HEK293 (cell line): ENCODE measurements at regions not wholly inside any gene's neighbourhood (a gene's known extent, or its start where the extent isn't known, plus 50 kb on each side); places are given as distances from the start of the nearest gene placed in this dataset.

Experiments used
- CTCF ChIA-PET: fragments of 350-600 bp; formaldehyde crosslinking; extraction: SDS; loops from one replicate; lab custom pipeline; 2021; ENCODE audit warnings: antibody characterized with exemption; lab: Yijun Ruan, JAX
- POLR2A ChIA-PET: fragments of 300-600 bp; formaldehyde crosslinking; extraction: SDS; loops from one replicate; lab custom pipeline; 2020; ENCODE audit warnings: antibody characterized with exemption, inconsistent platforms; lab: Yijun Ruan, JAX
- H3K27ac ChIP-seq: fragments of 200-500 bp; sonication (Bioruptor generic); 2 replicates; pipeline ENCODE4 v1.5.1; 2014; ENCODE audit warnings: low read depth, low read length, control low read depth, inconsistent platforms; ENCODE audit errors: extremely low read depth
- H3K36me3 ChIP-seq, 2 experiments: fragments of 200-500 bp in 1 of 2; sonication (Bioruptor generic) in 1 of 2; 1 replicate in 1 of 2; 2 replicates in 1 of 2; pipeline ENCODE4 v1.5.1; 2014 to 2017; ENCODE audit warnings: inconsistent platforms in 2 of 2, low read length in 2 of 2; ENCODE audit not compliant: control insufficient read depth in 2 of 2, insufficient read depth in 1 of 2
- H3K4me1 ChIP-seq: fragments of 200-500 bp; sonication (Bioruptor generic); 2 replicates; pipeline ENCODE4 v1.5.1; 2014; ENCODE audit warnings: mild to moderate bottlenecking, low read length, inconsistent platforms; ENCODE audit not compliant: control insufficient read depth, insufficient read depth
- H3K4me3 ChIP-seq: 2 replicates; pipeline ENCODE4 v1.5.1; 2011; ENCODE audit warnings: low read depth, mild to moderate bottlenecking, control low read depth, low read length, moderate library complexity
- H3K9me3 ChIP-seq: fragments of 200-500 bp; sonication (Bioruptor generic); 2 replicates; pipeline ENCODE4 v1.5.1; 2014; ENCODE audit warnings: low read depth, low read length, inconsistent platforms; ENCODE audit not compliant: control insufficient read depth, insufficient read depth
- HIC1 ChIP-seq: fragments of 450-650 bp; formaldehyde crosslinking; IDR thresholded peaks from 2 replicates; pipeline ENCODE4 v1.5.1; 2016; ENCODE audit warnings: missing biosample characterization, missing genetic modification characterization
- HOXA7 ChIP-seq: sonication (generic); formaldehyde crosslinking; IDR thresholded peaks from 2 replicates; pipeline ENCODE4 v1.8.1; 2022; ENCODE audit warnings: missing genetic modification reagents, borderline replicate concordance
- HOXC10 ChIP-seq: sonication (generic); formaldehyde crosslinking; IDR thresholded peaks from 2 replicates; pipeline ENCODE4 v1.8.1; 2023; ENCODE audit warnings: mild to moderate bottlenecking, missing genetic modification reagents
- MYNN ChIP-seq: fragments of 450-650 bp; formaldehyde crosslinking; IDR thresholded peaks from 2 replicates; pipeline ENCODE4 v1.5.1; 2016; ENCODE audit warnings: missing biosample characterization, missing genetic modification characterization, borderline replicate concordance
- PRDM1 ChIP-seq: fragments of 450-650 bp; formaldehyde crosslinking; IDR thresholded peaks from 2 replicates; pipeline ENCODE4; 2016; ENCODE audit warnings: missing biosample characterization, missing genetic modification characterization
- SETDB1 ChIP-seq: IDR thresholded peaks from one replicate; pipeline ENCODE4 v1.6.1; 2017; ENCODE audit warnings: mild to moderate bottlenecking, low read length, moderate library complexity, mixed read lengths; ENCODE audit not compliant: insufficient read length
- SP3 ChIP-seq: fragments of 450-650 bp; formaldehyde crosslinking; IDR thresholded peaks from 2 replicates; pipeline ENCODE4 v1.5.1; 2016; ENCODE audit warnings: missing biosample characterization, missing genetic modification characterization
- TRIM28 ChIP-seq: IDR thresholded peaks from 2 replicates; pipeline ENCODE4 v1.6.1; 2011; ENCODE audit warnings: low read length, control low read depth, borderline replicate concordance
- TSHZ1 ChIP-seq: fragments of 450-650 bp; formaldehyde crosslinking; IDR thresholded peaks from 2 replicates; pipeline ENCODE4 v1.5.1; 2016; ENCODE audit warnings: missing biosample characterization, missing genetic modification characterization, borderline replicate concordance
- ZBTB10 ChIP-seq: fragments of 450-650 bp; formaldehyde crosslinking; IDR thresholded peaks from 2 replicates; pipeline ENCODE4 v1.5.1; 2016; ENCODE audit warnings: missing biosample characterization, missing genetic modification characterization
- ZBTB48 ChIP-seq: fragments of 450-650 bp; formaldehyde crosslinking; IDR thresholded peaks from 2 replicates; pipeline ENCODE4 v1.5.1; 2016; ENCODE audit warnings: missing biosample characterization, missing genetic modification characterization
- ZNF140 ChIP-seq: fragments of 450-650 bp; formaldehyde crosslinking; IDR thresholded peaks from 2 replicates; pipeline ENCODE4 v1.5.1; 2016; ENCODE audit warnings: missing biosample characterization, missing genetic modification characterization
- ZNF155 ChIP-seq: fragments of 450-650 bp; formaldehyde crosslinking; IDR thresholded peaks from 2 replicates; pipeline ENCODE4 v1.5.1; 2016; ENCODE audit warnings: missing biosample characterization, missing genetic modification characterization
- ZNF157 ChIP-seq: fragments of 450-650 bp; formaldehyde crosslinking; IDR thresholded peaks from 2 replicates; pipeline ENCODE4 v1.5.1; 2016; ENCODE audit warnings: missing biosample characterization, missing genetic modification characterization
- ZNF341 ChIP-seq: fragments of 450-650 bp; formaldehyde crosslinking; IDR thresholded peaks from 2 replicates; pipeline ENCODE4; 2016; ENCODE audit warnings: low read depth, missing biosample characterization, missing genetic modification characterization
- ZNF354C ChIP-seq: fragments of 450-650 bp; formaldehyde crosslinking; IDR thresholded peaks from 2 replicates; pipeline ENCODE4 v1.5.1; 2016; ENCODE audit warnings: missing biosample characterization, missing genetic modification characterization, low read depth, borderline replicate concordance
- ZNF37A ChIP-seq: fragments of 450-650 bp; IDR thresholded peaks from 2 replicates; pipeline ENCODE4 v1.5.1; 2018; ENCODE audit warnings: missing biosample characterization, missing genetic modification characterization
- ZNF398 ChIP-seq: fragments of 450-650 bp; formaldehyde crosslinking; IDR thresholded peaks from 2 replicates; pipeline ENCODE4 v1.5.1; 2017; ENCODE audit warnings: missing biosample characterization, missing genetic modification characterization
- ZNF426 ChIP-seq: fragments of 450-650 bp; formaldehyde crosslinking; IDR thresholded peaks from 2 replicates; pipeline ENCODE4 v1.5.1; 2017; ENCODE audit warnings: missing biosample characterization, missing genetic modification characterization, mild to moderate bottlenecking, inconsistent platforms, moderate library complexity
- ZNF521 ChIP-seq: fragments of 450-650 bp; formaldehyde crosslinking; IDR thresholded peaks from 2 replicates; pipeline ENCODE4 v1.5.1; 2017; ENCODE audit warnings: missing biosample characterization, mild to moderate bottlenecking, missing genetic modification characterization
- ZNF529 ChIP-seq: fragments of 450-650 bp; formaldehyde crosslinking; IDR thresholded peaks from 2 replicates; pipeline ENCODE4 v1.5.1; 2017; ENCODE audit warnings: missing genetic modification characterization, missing biosample characterization; ENCODE audit not compliant: insufficient replicate concordance
- ZNF658 ChIP-seq: fragments of 450-650 bp; formaldehyde crosslinking; IDR thresholded peaks from 2 replicates; pipeline ENCODE4; 2016; ENCODE audit warnings: missing biosample characterization, missing genetic modification characterization
- ZNF747 ChIP-seq: fragments of 450-650 bp; formaldehyde crosslinking; IDR thresholded peaks from 2 replicates; pipeline ENCODE4 v1.5.1; 2016; ENCODE audit warnings: missing biosample characterization, missing genetic modification characterization
- ZNF777 ChIP-seq: fragments of 450-650 bp; formaldehyde crosslinking; IDR thresholded peaks from 2 replicates; pipeline ENCODE4 v1.5.1; 2017; ENCODE audit warnings: missing biosample characterization, missing genetic modification characterization, borderline replicate concordance
- ZSCAN30 ChIP-seq: fragments of 450-650 bp; IDR thresholded peaks from 2 replicates; pipeline ENCODE4 v1.5.1; 2018; ENCODE audit warnings: missing biosample characterization, mild to moderate bottlenecking, missing genetic modification characterization, moderate library complexity

GRCh38 chrX:16222151-16222550 is 54.9 kb downstream of the MAGEB17 start:
- H3K4me3 ChIP-seq = no peak overlapping the region
- H3K4me1 ChIP-seq = no peaks in the 10 kb centered on the region
- POLR2A ChIA-PET = no interaction called here
- no peaks in the 10 kb centered on the region for H3K36me3 ChIP-seq
- no peak overlapping the region for H3K27ac ChIP-seq
- TF ChIP-seq ZNF426 (tag by site-specific recombination) = no peak
- TF ChIP-seq HOXC10 (CRISPR knock-in tag) = no peak
- no peak for TF ChIP-seq PRDM1 (tag by site-specific recombination)
- no peak for TF ChIP-seq ZBTB48 (tag by site-specific recombination)
- no peak for TF ChIP-seq HIC1
- no peak for TF ChIP-seq ZNF521 (tag by site-specific recombination)
- TF ChIP-seq ZNF777 (tag by site-specific recombination) = no peak
- TF ChIP-seq TRIM28 = no peak
- TF ChIP-seq HOXA7 (CRISPR knock-in tag) = no peak
- TF ChIP-seq MYNN = no peak
- no peak for TF ChIP-seq ZBTB10 (tag by site-specific recombination)
- TF ChIP-seq ZNF354C (tag by site-specific recombination) = no peak
- no peak for TF ChIP-seq ZNF398 (tag by site-specific recombination)
- no peak for TF ChIP-seq ZNF529 (tag by site-specific recombination)
- TF ChIP-seq ZNF658 (tag by site-specific recombination) = no peak
- TF ChIP-seq ZSCAN30 (tag by site-specific recombination) = no peak
- no peak for TF ChIP-seq ZNF157 (tag by site-specific recombination)
- TF ChIP-seq ZNF37A (tag by site-specific recombination) = no peak
- TF ChIP-seq, all 188 proteins: peak for 0
- CTCF ChIA-PET = no interaction called here
- H3K9me3 ChIP-seq = no peaks in the 10 kb centered on the region

GRCh38 chrX:16223385-16223784 is 56.1 kb downstream of the MAGEB17 start:
- ChIA-PET POLR2A (no interaction called here), CTCF (no interaction called here)
- no peak overlapping the region for H3K27ac ChIP-seq
- H3K9me3 ChIP-seq = no peaks in the 10 kb centered on the region
- H3K4me3 ChIP-seq = no peak overlapping the region
- H3K4me1 ChIP-seq = no peaks in the 10 kb centered on the region
- no peaks in the 10 kb centered on the region for H3K36me3 ChIP-seq
- TF ChIP-seq ZNF341 (tag by site-specific recombination) (no peak), TSHZ1 (tag by site-specific recombination) (no peak), SP3 (tag by site-specific recombination) (no peak), ZNF155 (no peak), ZNF140 (tag by site-specific recombination) (no peak), ZNF747 (tag by site-specific recombination) (no peak), SETDB1 (peak; percentile 52)
